Upper lobe of left lung (tissue), 4 donors: ENCODE measurements at regions not wholly inside any gene's neighbourhood (a gene's known extent, or its start where the extent isn't known, plus 50 kb on each side); places are given as distances from the start of the nearest gene placed in this dataset.

Source experiments
- POLR2A ChIP-seq, 4 donors: fragments of 450-650 bp; IDR thresholded peaks; one replicate each; pipeline ENCODE4 v1.5.1; 2016 to 2017; ENCODE audit warnings: antibody characterized with exemption in 4 of 4, mild to moderate bottlenecking in 2 of 4
- POLR2AphosphoS5 ChIP-seq, 2 donors: sonication (generic); formaldehyde crosslinking; IDR thresholded peaks; one replicate each; pipeline ENCODE4 v1.5.1; 2017; ENCODE audit warnings: antibody characterized with exemption in 2 of 2
- TF ChIP-seq, protein P1 (sequence below), 6 experiments: fragments of 450-650 bp in 4 of 6; fragments of 200-600 bp in 2 of 6; sonication (generic) in 2 of 6; IDR thresholded peaks; one replicate each; pipeline ENCODE4 v1.5.1; 2016 to 2019; ENCODE audit warnings: antibody characterized with exemption in 6 of 6

DNA sequence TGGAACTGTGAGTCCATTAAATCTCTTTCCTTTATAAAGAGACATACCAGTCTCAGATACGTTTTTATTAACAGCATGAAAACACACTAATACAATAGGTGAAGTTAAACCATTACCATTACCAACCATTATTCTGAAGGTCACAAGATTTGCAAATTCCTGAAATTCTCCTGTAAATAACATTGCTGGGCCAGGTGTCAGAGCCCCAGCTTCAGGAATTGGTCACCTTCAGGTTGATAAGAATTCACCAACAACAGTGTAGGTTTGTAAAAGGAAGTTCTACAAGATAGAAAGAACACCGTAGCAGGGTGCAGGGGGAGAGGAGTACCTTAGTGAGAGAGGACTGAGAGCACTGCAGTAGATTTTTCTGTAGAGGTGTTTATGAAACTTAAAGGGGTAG is 644.3 kb downstream of the CDY2B start:
- TF ChIP-seq POLR2A (IDR thresholded peaks at IDR 0.05): no peak
- no peak for TF ChIP-seq POLR2AphosphoS5 (IDR thresholded peaks at IDR 0.05)
- TF ChIP-seq, protein P1, sequence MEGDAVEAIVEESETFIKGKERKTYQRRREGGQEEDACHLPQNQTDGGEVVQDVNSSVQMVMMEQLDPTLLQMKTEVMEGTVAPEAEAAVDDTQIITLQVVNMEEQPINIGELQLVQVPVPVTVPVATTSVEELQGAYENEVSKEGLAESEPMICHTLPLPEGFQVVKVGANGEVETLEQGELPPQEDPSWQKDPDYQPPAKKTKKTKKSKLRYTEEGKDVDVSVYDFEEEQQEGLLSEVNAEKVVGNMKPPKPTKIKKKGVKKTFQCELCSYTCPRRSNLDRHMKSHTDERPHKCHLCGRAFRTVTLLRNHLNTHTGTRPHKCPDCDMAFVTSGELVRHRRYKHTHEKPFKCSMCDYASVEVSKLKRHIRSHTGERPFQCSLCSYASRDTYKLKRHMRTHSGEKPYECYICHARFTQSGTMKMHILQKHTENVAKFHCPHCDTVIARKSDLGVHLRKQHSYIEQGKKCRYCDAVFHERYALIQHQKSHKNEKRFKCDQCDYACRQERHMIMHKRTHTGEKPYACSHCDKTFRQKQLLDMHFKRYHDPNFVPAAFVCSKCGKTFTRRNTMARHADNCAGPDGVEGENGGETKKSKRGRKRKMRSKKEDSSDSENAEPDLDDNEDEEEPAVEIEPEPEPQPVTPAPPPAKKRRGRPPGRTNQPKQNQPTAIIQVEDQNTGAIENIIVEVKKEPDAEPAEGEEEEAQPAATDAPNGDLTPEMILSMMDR (IDR thresholded peaks at IDR 0.05): no peak
